ENCODE measurements at regions not wholly inside any gene's neighbourhood (a gene's known extent, or its start where the extent isn't known, plus 50 kb on each side); places are given as distances from the start of the nearest gene placed in this dataset.

DNA sequence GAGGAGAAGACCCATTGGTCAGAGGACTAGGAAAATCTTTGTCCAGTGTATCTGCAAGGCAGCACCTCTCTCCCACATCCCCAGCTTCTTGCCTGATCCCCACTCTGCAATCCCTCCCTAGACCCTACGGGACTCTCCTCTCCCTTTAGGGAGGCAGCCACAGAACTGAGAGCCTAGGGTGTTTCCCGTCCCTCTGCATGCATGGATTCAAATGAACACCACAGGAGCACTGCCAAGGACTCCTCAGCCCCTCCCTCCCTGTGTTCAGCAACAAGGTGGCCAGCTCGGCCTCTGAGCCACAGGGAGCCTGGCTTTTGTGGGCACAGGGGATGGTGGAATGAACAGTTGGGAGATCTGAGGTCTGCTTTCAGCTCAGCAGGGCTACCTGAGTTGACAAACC is 117.1 kb downstream of the TXNL1 start:
- Histone ChIP-seq H3K27me3 (replicated peaks in 1 of 2; ENCODE audit: control insufficient read depth in 2 of 2, insufficient read depth in 2 of 2, low read length in 1 of 2) (no peaks in the 10 kb centered on the region; a peak in 1 of 4 replicates), H3K4me2 (ENCODE audit: control insufficient read depth, insufficient read depth) (no peak overlapping the region), H3K4me1 (ENCODE audit: control insufficient read depth, insufficient read depth, low read length) (no peaks in the 10 kb centered on the region), H3K9ac (ENCODE audit: control insufficient read depth, insufficient read depth, low read length) (no peak overlapping the region), H3K4me3 (no peak overlapping the region), H2AFZ (ENCODE audit: control insufficient read depth, low read depth, low read length) (no peak overlapping the region), H3K9me3 (replicated peaks; ENCODE audit: control insufficient read depth, insufficient read depth, low read length) (no peaks in the 10 kb centered on the region), H3K27ac (ENCODE audit: control insufficient read depth, insufficient read depth) (no peak overlapping the region), H3K36me3 (ENCODE audit: control insufficient read depth in 2 of 2, insufficient read depth in 2 of 2, low read length in 1 of 2) (no peaks in the 10 kb centered on the region), H4K20me1 (ENCODE audit: control insufficient read depth, insufficient read depth) (no peaks in the 10 kb centered on the region), H3K79me2 (ENCODE audit: control insufficient read depth, insufficient read depth, low read length) (no peaks in the 10 kb centered on the region)
- 0% methylated on average over 3 of the region's 3 CpGs for WGBS (ENCODE audit: insufficient coverage, insufficient replicate concordance, low lambda C conversion rate, missing lambda C conversion rate)
- in situ Hi-C loops (cut with MboI) (no loop called here), intact Hi-C loops (cut with micrococcal nuclease; ENCODE audit: unreplicated experiment) (no loop called here)
- ATAC-seq (no peak), FAIRE-seq (no peak), DNase-seq (ENCODE audit: low read depth, low spot score) (no peak)
- SMC1A ChIA-PET (ENCODE audit: uncharacterized antibody, unreplicated experiment) = interaction anchor here (1.4 kb wide), 1 partner anchor 17 kb away, joined by 3 read pairs; no protein-coding TSS in a partner anchor
- CTCF ChIA-PET = no interaction called here
- BruUV-seq (replicated peaks) = no TSS peak
- TF ChIP-seq SMC3 (IDR thresholded peaks at IDR 0.05; ENCODE audit: borderline replicate concordance, low read length) (no peak), NFIC (IDR thresholded peaks at IDR 0.05; ENCODE audit: low read depth, low read length) (no peak), ZSCAN29 (IDR thresholded peaks at IDR 0.05) (no peak), NFYB (IDR thresholded peaks at IDR 0.05; ENCODE audit: insufficient read depth, low read depth, low read length) (no peak), POU2F2 (IDR thresholded peaks at IDR 0.05; ENCODE audit: borderline replicate concordance, low read depth, low read length) (no peak), RAD51 (IDR thresholded peaks at IDR 0.05) (no peak), RELA (IDR thresholded peaks at IDR 0.05; ENCODE audit: borderline replicate concordance, partially characterized antibody) (no peak)
- TF ChIP-seq, protein P1, sequence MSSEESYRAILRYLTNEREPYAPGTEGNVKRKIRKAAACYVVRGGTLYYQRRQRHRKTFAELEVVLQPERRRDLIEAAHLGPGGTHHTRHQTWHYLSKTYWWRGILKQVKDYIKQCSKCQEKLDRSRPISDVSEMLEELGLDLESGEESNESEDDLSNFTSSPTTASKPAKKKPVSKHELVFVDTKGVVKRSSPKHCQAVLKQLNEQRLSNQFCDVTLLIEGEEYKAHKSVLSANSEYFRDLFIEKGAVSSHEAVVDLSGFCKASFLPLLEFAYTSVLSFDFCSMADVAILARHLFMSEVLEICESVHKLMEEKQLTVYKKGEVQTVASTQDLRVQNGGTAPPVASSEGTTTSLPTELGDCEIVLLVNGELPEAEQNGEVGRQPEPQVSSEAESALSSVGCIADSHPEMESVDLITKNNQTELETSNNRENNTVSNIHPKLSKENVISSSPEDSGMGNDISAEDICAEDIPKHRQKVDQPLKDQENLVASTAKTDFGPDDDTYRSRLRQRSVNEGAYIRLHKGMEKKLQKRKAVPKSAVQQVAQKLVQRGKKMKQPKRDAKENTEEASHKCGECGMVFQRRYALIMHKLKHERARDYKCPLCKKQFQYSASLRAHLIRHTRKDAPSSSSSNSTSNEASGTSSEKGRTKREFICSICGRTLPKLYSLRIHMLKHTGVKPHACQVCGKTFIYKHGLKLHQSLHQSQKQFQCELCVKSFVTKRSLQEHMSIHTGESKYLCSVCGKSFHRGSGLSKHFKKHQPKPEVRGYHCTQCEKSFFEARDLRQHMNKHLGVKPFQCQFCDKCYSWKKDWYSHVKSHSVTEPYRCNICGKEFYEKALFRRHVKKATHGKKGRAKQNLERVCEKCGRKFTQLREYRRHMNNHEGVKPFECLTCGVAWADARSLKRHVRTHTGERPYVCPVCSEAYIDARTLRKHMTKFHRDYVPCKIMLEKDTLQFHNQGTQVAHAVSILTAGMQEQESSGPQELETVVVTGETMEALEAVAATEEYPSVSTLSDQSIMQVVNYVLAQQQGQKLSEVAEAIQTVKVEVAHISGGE (CRISPR knock-in tag; IDR thresholded peaks at IDR 0.05) = no peak
- TF ChIP-seq, protein P2, sequence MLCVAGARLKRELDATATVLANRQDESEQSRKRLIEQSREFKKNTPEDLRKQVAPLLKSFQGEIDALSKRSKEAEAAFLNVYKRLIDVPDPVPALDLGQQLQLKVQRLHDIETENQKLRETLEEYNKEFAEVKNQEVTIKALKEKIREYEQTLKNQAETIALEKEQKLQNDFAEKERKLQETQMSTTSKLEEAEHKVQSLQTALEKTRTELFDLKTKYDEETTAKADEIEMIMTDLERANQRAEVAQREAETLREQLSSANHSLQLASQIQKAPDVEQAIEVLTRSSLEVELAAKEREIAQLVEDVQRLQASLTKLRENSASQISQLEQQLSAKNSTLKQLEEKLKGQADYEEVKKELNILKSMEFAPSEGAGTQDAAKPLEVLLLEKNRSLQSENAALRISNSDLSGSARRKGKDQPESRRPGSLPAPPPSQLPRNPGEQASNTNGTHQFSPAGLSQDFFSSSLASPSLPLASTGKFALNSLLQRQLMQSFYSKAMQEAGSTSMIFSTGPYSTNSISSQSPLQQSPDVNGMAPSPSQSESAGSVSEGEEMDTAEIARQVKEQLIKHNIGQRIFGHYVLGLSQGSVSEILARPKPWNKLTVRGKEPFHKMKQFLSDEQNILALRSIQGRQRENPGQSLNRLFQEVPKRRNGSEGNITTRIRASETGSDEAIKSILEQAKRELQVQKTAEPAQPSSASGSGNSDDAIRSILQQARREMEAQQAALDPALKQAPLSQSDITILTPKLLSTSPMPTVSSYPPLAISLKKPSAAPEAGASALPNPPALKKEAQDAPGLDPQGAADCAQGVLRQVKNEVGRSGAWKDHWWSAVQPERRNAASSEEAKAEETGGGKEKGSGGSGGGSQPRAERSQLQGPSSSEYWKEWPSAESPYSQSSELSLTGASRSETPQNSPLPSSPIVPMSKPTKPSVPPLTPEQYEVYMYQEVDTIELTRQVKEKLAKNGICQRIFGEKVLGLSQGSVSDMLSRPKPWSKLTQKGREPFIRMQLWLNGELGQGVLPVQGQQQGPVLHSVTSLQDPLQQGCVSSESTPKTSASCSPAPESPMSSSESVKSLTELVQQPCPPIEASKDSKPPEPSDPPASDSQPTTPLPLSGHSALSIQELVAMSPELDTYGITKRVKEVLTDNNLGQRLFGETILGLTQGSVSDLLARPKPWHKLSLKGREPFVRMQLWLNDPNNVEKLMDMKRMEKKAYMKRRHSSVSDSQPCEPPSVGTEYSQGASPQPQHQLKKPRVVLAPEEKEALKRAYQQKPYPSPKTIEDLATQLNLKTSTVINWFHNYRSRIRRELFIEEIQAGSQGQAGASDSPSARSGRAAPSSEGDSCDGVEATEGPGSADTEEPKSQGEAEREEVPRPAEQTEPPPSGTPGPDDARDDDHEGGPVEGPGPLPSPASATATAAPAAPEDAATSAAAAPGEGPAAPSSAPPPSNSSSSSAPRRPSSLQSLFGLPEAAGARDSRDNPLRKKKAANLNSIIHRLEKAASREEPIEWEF (IDR thresholded peaks at IDR 0.05; ENCODE audit: insufficient replicate concordance, low read depth, low read length) = no peak
- RAD21 ChIA-PET (ENCODE audit: unreplicated experiment) = no interaction called here
- POLR2A ChIA-PET = no interaction called here
